ENCODE measurements at regions not wholly inside any gene's neighbourhood (a gene's known extent, or its start where the extent isn't known, plus 50 kb on each side); places are given as distances from the start of the nearest gene placed in this dataset.

DNA sequence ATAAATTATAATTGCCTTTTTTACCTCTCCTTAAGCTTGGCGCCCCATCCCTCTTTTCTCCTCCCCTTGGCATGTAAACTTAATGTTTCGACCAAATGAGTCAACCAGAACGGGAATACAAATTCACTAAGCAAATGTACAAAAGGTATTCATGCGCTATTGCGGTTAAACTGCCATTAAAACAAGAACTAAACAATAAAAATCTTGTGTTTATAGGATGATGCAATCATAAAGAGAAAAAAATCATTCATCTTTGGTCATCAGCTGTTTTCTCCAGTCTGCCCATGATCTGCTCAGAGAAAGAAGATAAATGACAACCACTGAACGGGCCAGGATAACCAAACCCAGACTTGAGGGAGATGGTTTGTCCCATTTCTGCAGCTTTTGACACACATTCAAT, 534.2 kb upstream of the PLXNA2 start:
- H3K4me3 ChIP-seq (ENCODE audit: low read depth, low read length) = no peak overlapping the region
- TF ChIP-seq, protein P1, sequence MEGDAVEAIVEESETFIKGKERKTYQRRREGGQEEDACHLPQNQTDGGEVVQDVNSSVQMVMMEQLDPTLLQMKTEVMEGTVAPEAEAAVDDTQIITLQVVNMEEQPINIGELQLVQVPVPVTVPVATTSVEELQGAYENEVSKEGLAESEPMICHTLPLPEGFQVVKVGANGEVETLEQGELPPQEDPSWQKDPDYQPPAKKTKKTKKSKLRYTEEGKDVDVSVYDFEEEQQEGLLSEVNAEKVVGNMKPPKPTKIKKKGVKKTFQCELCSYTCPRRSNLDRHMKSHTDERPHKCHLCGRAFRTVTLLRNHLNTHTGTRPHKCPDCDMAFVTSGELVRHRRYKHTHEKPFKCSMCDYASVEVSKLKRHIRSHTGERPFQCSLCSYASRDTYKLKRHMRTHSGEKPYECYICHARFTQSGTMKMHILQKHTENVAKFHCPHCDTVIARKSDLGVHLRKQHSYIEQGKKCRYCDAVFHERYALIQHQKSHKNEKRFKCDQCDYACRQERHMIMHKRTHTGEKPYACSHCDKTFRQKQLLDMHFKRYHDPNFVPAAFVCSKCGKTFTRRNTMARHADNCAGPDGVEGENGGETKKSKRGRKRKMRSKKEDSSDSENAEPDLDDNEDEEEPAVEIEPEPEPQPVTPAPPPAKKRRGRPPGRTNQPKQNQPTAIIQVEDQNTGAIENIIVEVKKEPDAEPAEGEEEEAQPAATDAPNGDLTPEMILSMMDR (IDR thresholded peaks at IDR 0.05; ENCODE audit: insufficient read depth, low read length, missing control alignments) = no peak
- no peak for DNase-seq (ENCODE audit: low read depth, low spot score)
- POLR2A ChIA-PET = no interaction called here
- CTCF ChIA-PET = no interaction called here

DNA sequence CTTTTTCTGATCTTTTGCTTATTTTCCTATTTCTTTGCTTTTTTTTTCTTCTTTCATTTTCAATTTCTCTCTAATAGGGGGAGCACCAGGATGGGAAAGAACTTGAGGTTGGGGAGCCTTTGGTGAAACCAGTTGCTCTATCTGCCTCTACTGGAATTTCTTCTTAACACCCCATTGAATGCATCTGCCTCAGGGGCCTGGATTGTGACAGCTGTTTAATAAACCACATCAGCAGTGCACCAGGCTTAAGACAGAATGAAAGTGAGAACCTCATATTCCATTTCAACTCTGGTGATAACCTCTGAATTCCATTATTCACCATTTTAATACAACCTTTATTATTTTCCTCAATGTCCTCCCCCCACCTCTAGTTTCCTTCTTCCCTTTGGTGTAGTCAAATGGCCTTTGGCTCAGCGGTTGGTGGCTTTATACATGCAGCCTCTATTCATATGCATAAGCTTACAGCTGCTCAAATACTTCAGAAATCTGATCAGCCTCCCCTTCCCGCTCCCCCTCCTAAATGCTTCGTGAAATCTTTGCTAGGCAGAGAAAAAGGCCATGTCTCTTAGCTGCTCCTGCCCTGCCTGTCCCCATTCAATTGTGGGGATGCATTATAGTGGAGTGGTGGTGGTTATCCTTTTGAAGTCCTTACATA, 537.3 kb upstream of the PLXNA2 start:
- H3K4me3 ChIP-seq (ENCODE audit: low read depth, low read length) = no peak overlapping the region
- POLR2A ChIA-PET = no interaction called here
- CTCF ChIA-PET = no interaction called here
- DNase-seq (ENCODE audit: low read depth, low spot score) = no peak
- TF ChIP-seq, protein P1 (IDR thresholded peaks at IDR 0.05; ENCODE audit: insufficient read depth, low read length, missing control alignments) = no peak

DNA sequence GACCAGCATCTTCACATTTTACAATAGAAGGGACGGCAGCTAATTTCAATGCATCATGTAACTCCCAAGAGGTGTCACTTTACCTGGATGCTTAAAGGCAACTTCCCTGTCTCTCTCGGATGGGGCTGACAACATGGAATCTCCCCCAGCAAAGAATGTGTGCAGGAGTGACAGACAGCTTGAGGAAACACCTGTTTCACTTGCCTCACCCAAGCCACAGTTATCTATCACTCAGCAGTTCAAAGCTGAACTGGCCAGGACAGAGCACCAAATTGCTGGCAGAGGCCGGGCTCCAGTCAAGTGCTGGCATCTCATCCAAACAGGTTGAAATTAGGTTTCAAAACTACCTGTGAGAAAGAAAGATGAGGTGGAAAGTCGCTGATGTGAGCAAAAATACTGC, 538.0 kb upstream of the PLXNA2 start:
- ChIA-PET POLR2A (no interaction called here), CTCF (no interaction called here)
- no peak overlapping the region for H3K4me3 ChIP-seq (ENCODE audit: low read depth, low read length)
- no peak for DNase-seq (ENCODE audit: low read depth, low spot score)
- TF ChIP-seq, protein P1 (IDR thresholded peaks at IDR 0.05; ENCODE audit: insufficient read depth, low read length, missing control alignments) = no peak

DNA sequence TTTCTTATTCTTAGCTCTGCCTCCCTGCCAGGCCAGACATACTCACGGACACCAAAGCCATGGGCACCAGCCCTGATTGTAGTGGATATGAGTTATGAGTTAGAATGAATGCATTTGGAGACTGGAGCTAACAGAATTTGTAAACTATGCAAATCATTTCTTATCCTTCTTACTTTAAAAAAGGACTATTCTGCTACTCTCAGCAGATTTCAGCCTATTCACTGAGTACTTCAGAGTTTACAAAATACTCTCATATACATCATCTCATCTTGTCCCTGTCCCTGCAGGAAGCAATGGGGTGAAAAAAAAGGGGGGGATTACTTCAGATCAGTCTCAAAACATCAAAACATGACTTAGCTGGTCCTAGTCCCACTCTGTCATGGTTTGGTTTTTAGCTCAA, 541.4 kb upstream of the PLXNA2 start:
- ChIA-PET POLR2A (no interaction called here), CTCF (no interaction called here)
- H3K4me3 ChIP-seq (ENCODE audit: low read depth, low read length) = no peak overlapping the region
- no peak for DNase-seq (ENCODE audit: low read depth, low spot score)
- TF ChIP-seq, protein P1 (IDR thresholded peaks at IDR 0.05; ENCODE audit: insufficient read depth, low read length, missing control alignments) = no peak

DNA sequence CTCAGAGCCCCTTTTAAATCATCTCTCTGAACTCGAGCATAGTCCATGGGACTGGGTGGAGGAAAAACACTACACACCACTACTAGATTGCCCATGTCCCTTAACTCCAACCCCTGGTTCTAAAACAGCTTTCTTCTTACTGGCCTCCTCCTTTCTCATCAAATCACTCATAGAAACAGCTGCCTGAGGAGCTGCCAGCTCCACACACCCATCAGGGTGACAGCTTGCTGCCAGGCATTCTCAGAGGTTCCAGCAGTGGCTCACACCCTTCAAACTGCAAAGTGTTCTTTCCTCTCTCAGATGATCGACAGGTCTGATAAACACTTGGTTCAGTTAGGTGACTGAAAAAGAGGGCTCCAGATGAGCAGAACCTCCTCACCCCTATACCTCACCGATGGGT, 543.0 kb upstream of the PLXNA2 start:
- H3K4me3 ChIP-seq (ENCODE audit: low read depth, low read length) = no peak overlapping the region
- TF ChIP-seq, protein P1 (IDR thresholded peaks at IDR 0.05; ENCODE audit: insufficient read depth, low read length, missing control alignments) = no peak
- no peak for DNase-seq (ENCODE audit: low read depth, low spot score)
- CTCF ChIA-PET = no interaction called here
- POLR2A ChIA-PET = no interaction called here

DNA sequence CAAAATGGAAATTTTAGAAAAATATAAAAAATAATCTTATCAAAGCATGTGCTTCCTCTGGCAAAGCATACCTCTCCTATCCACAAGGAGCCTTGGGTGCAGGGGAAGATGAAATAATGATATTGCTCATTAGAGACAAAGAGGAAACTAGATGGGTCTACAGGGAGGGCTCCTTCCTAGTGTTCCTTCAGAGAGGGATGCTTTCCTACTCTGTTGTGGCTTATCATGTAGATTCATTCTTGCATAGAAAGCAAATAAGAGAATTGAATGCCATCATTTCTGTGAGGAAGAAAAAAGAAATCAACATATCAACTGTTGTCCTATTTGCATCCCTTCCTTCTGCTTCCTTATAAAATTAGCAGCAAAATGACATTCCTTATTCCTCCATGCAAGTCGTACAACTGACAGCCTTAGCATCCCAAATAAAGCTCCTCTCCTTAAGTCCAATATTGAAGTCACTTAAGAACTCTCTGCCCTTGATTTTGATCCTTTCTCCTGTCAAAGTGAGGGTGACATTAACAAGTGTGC, 543.9 kb upstream of the PLXNA2 start:
- H3K4me3 ChIP-seq (ENCODE audit: low read depth, low read length) = no peak overlapping the region
- DNase-seq (ENCODE audit: low read depth, low spot score) = no peak
- CTCF ChIA-PET = no interaction called here
- POLR2A ChIA-PET = no interaction called here
- TF ChIP-seq, protein P1 (IDR thresholded peaks at IDR 0.05; ENCODE audit: insufficient read depth, low read length, missing control alignments) = no peak

Measured in AG04449 (cell line).